H1 (cell line): ENCODE measurements at regions not wholly inside any gene's neighbourhood (a gene's known extent, or its start where the extent isn't known, plus 50 kb on each side); places are given as distances from the start of the nearest gene placed in this dataset.

Experiments used
- CTCF ChIA-PET: fragments of 300-600 bp; sonication (Branson Sonifier 250); formaldehyde crosslinking; loops from one replicate; lab custom pipeline; 2021; ENCODE audit not compliant: partially characterized antibody; lab: Charles Lee
- POLR2A ChIA-PET: fragments of 300-600 bp; sonication (Branson Sonifier 250); formaldehyde crosslinking; loops from one replicate; lab custom pipeline; 2021; ENCODE audit warnings: inconsistent platforms; ENCODE audit not compliant: partially characterized antibody; lab: Charles Lee
- DNase-seq, 2 experiments: peaks; one replicate each; pipeline versions ENCODE4 v3.0.0 to v3.0.0-alpha.2; 2010 to 2022; ENCODE audit warnings: low spot score in 2 of 2, low read depth in 1 of 2, mixed read lengths in 1 of 2
- FAIRE-seq: peaks from 2 replicates; lab custom pipeline; 2011; peaks lifted over from hg19 to GRCh38; lab: Jason Lieb, UNC
- H2AFZ ChIP-seq: 2 replicates; pipeline ENCODE4 v1.8.1; 2012; ENCODE audit warnings: low read length, inconsistent platforms
- H2AK5ac ChIP-seq: 2 replicates; pipeline ENCODE4 v1.6.1; 2013; ENCODE audit warnings: low read depth, low read length
- H2BK120ac ChIP-seq: replicated peaks from 2 replicates; pipeline ENCODE3; 2013; ENCODE audit warnings: low read depth, low read length, inconsistent platforms
- H2BK12ac ChIP-seq: 2 replicates; pipeline ENCODE4 v1.6.1; 2013; ENCODE audit warnings: low read depth, low read length
- H2BK15ac ChIP-seq: 2 replicates; pipeline ENCODE4 v1.6.1; 2013; ENCODE audit warnings: low read length
- H2BK20ac ChIP-seq: 2 replicates; pipeline ENCODE4 v1.6.1; 2013; ENCODE audit warnings: low read length
- H2BK5ac ChIP-seq: 2 replicates; pipeline ENCODE4 v1.6.1; 2013; ENCODE audit warnings: low read depth, low read length
- H3K14ac ChIP-seq: 2 replicates; pipeline ENCODE4 v1.6.1; 2013; ENCODE audit warnings: inconsistent platforms; ENCODE audit not compliant: insufficient read length
- H3K18ac ChIP-seq: 2 replicates; pipeline ENCODE4 v1.6.1; 2013; ENCODE audit warnings: low read length; ENCODE audit errors: extremely low read depth
- H3K23ac ChIP-seq: 2 replicates; pipeline ENCODE4 v1.6.1; 2013; ENCODE audit warnings: inconsistent platforms; ENCODE audit not compliant: insufficient read length
- H3K23me2 ChIP-seq: 2 replicates; pipeline ENCODE4 v1.6.1; 2013; ENCODE audit warnings: low read depth, low read length
- H3K27ac ChIP-seq: 2 replicates; pipeline ENCODE4 v1.6.1; 2011; ENCODE audit warnings: low read depth, low read length, inconsistent platforms
- H3K27me3 ChIP-seq, 4 experiments: replicated peaks in 1 of 4; 1 replicate in 1 of 4; 2 replicates in 3 of 4; pipeline versions ENCODE4 v1.6.1 to v1.8.1; 2011 to 2013; ENCODE audit warnings: low read length in 3 of 4, mild to moderate bottlenecking in 3 of 4, inconsistent platforms in 2 of 4, mixed read lengths in 2 of 4, moderate library complexity in 1 of 4; ENCODE audit not compliant: control insufficient read depth in 3 of 4, insufficient read depth in 3 of 4; ENCODE audit errors: extremely low read depth in 1 of 4
- H3K36me3 ChIP-seq, 4 experiments: 2 replicates each; pipeline versions ENCODE4 v1.6.1 to v1.8.1; 2011 to 2013; ENCODE audit warnings: mild to moderate bottlenecking in 4 of 4, low read length in 3 of 4, moderate library complexity in 2 of 4, control low read depth in 1 of 4, inconsistent platforms in 1 of 4; ENCODE audit not compliant: insufficient read depth in 4 of 4, control insufficient read depth in 2 of 4
- H3K4ac ChIP-seq: replicated peaks from 2 replicates; pipeline ENCODE3; 2013; ENCODE audit warnings: low read length, low read depth, mixed read lengths, inconsistent platforms; ENCODE audit not compliant: insufficient read length
- H3K4me1 ChIP-seq, 4 experiments: replicated peaks in 1 of 4; 1 replicate in 1 of 4; 2 replicates in 3 of 4; pipeline versions ENCODE4 v1.6.1 to v1.8.1; 2011 to 2013; ENCODE audit warnings: low read length in 3 of 4, inconsistent platforms in 2 of 4, mixed read lengths in 1 of 4; ENCODE audit not compliant: insufficient read depth in 4 of 4, control insufficient read depth in 3 of 4
- H3K4me2 ChIP-seq, 2 experiments: 2 replicates each; pipeline versions ENCODE4 v1.6.1 to v1.8.1; 2011 to 2013; ENCODE audit warnings: low read depth in 2 of 2, low read length in 2 of 2, control low read depth in 1 of 2, inconsistent platforms in 1 of 2, mild to moderate bottlenecking in 1 of 2; ENCODE audit not compliant: insufficient read depth in 1 of 2
- H3K4me3 ChIP-seq, 4 experiments: fragments of 200-600, 300-600 bp in 1 of 4; sonication (generic), shearing (Covaris generic), sonication (Bioruptor Twin) in 1 of 4; 2 replicates each; pipeline versions ENCODE4 v1.5.1 to v1.8.1; 2011 to 2016; ENCODE audit warnings: low read length in 4 of 4, low read depth in 3 of 4, control low read depth in 2 of 4, inconsistent platforms in 2 of 4, mild to moderate bottlenecking in 2 of 4, mixed read lengths in 1 of 4, moderate library complexity in 1 of 4; ENCODE audit not compliant: insufficient read depth in 2 of 4; ENCODE audit errors: extremely low read depth in 1 of 4
- H3K56ac ChIP-seq: replicated peaks from 2 replicates; pipeline ENCODE3; 2013; ENCODE audit warnings: low read depth, mild to moderate bottlenecking, mixed read lengths, low read length, inconsistent platforms; ENCODE audit not compliant: insufficient read length
- H3K79me1 ChIP-seq: 2 replicates; pipeline ENCODE4 v1.6.1; 2013; ENCODE audit warnings: low read depth, low read length, control low read depth
- H3K79me2 ChIP-seq, 2 experiments: 2 replicates each; pipeline versions ENCODE4 v1.6.1 to v1.8.1; 2012 to 2013; ENCODE audit warnings: low read length in 2 of 2, mild to moderate bottlenecking in 2 of 2, inconsistent platforms in 1 of 2; ENCODE audit not compliant: insufficient read depth in 2 of 2, control insufficient read depth in 1 of 2
- H3K9ac ChIP-seq, 4 experiments: replicated peaks in 1 of 4; 1 replicate in 1 of 4; 2 replicates in 3 of 4; pipeline versions ENCODE4 v1.6.1 to v1.8.1; 2011 to 2013; ENCODE audit warnings: low read depth in 3 of 4, low read length in 3 of 4, control low read depth in 2 of 4, mild to moderate bottlenecking in 2 of 4, moderate library complexity in 2 of 4, inconsistent platforms in 1 of 4; ENCODE audit errors: extremely low read depth in 1 of 4
- H3K9me3 ChIP-seq, 2 experiments: 2 replicates each; pipeline versions ENCODE4 v1.6.1 to v1.8.1; 2012 to 2013; ENCODE audit warnings: mild to moderate bottlenecking in 2 of 2, moderate library complexity in 2 of 2, control low read depth in 1 of 2, inconsistent platforms in 1 of 2, low read depth in 1 of 2, low read length in 1 of 2, mixed read lengths in 1 of 2; ENCODE audit not compliant: insufficient read depth in 2 of 2
- H4K20me1 ChIP-seq, 2 experiments: replicated peaks in 1 of 2; 2 replicates each; pipeline versions ENCODE3 to v1.8.1; 2011 to 2013; ENCODE audit warnings: inconsistent platforms in 2 of 2, low read length in 2 of 2, mild to moderate bottlenecking in 1 of 2; ENCODE audit not compliant: insufficient read depth in 2 of 2, control insufficient read depth in 1 of 2
- H4K5ac ChIP-seq: 2 replicates; pipeline ENCODE4 v1.6.1; 2013; ENCODE audit warnings: low read length, low read depth, mixed read lengths, inconsistent platforms; ENCODE audit not compliant: insufficient read length
- H4K8ac ChIP-seq: 2 replicates; pipeline ENCODE4 v1.8.0; 2013; ENCODE audit warnings: mild to moderate bottlenecking, moderate library complexity, low read length, inconsistent platforms; ENCODE audit not compliant: insufficient read depth; ENCODE audit errors: extremely low read depth
- H4K91ac ChIP-seq: replicated peaks from 2 replicates; pipeline ENCODE3; 2013; ENCODE audit warnings: low read length, mixed read lengths, inconsistent platforms; ENCODE audit not compliant: insufficient read length
- CBX8 ChIP-seq: fragments of 300-800, 300-1000 bp; sonication (generic); IDR thresholded peaks from 2 replicates; pipeline ENCODE4 v1.7.1; 2016; ENCODE audit warnings: low read depth, low read length, borderline replicate concordance
- EZH2 ChIP-seq: fragments of 200-600 bp; sonication (generic); IDR thresholded peaks from 2 replicates; pipeline ENCODE4 v1.7.1; 2012; ENCODE audit warnings: low read depth, mild to moderate bottlenecking, moderate library complexity, low read length, inconsistent platforms; ENCODE audit not compliant: severe bottlenecking
- RBBP5 ChIP-seq: IDR thresholded peaks from 2 replicates; pipeline ENCODE4 v1.7.1; 2012; ENCODE audit warnings: low read depth, mild to moderate bottlenecking, inconsistent platforms, low read length, moderate library complexity, borderline replicate concordance
- SP2 ChIP-seq: IDR thresholded peaks from 2 replicates; pipeline ENCODE4 v1.6.1; 2012; ENCODE audit warnings: mild to moderate bottlenecking, low read length, inconsistent platforms
- SP4 ChIP-seq: IDR thresholded peaks from 2 replicates; pipeline ENCODE4 v1.6.1; 2012; ENCODE audit warnings: low read length, inconsistent platforms
- TCF12 ChIP-seq: IDR thresholded peaks from 2 replicates; pipeline ENCODE4 v1.6.1; 2011; ENCODE audit warnings: low read depth, mild to moderate bottlenecking, low read length
- YY1 ChIP-seq: IDR thresholded peaks from 2 replicates; pipeline ENCODE4 v1.6.1; 2011; ENCODE audit warnings: low read depth, mild to moderate bottlenecking, low read length

GRCh38 chr3:144121661-144122060 is 150.0 kb downstream of the DIPK2A start:
- no peak overlapping the region for H2BK12ac ChIP-seq
- H2BK20ac ChIP-seq = no peak overlapping the region
- no peak overlapping the region for H4K91ac ChIP-seq
- DNase-seq (no peak), FAIRE-seq (no peak)
- H3K18ac ChIP-seq = no peak overlapping the region
- no peak overlapping the region for H3K14ac ChIP-seq
- no peak overlapping the region for H3K23ac ChIP-seq
- H3K4ac ChIP-seq = no peak overlapping the region
- ChIA-PET POLR2A (no interaction called here), CTCF (no interaction called here)
- no peaks in the 10 kb centered on the region for H3K79me2 ChIP-seq
- no peak overlapping the region for H4K5ac ChIP-seq
- H2BK120ac ChIP-seq = no peak overlapping the region
- H3K56ac ChIP-seq = no peak overlapping the region
- no peak overlapping the region for H3K4me3 ChIP-seq
- H3K9ac ChIP-seq = no peak overlapping the region
- H3K9me3 ChIP-seq = peaks cover 0 to 4% of the 10 kb centered on the region in 2 experiments; a peak in 1 of 4 replicates
- H4K8ac ChIP-seq = no peak overlapping the region
- H2AFZ ChIP-seq = no peak overlapping the region
- H2AK5ac ChIP-seq = no peak overlapping the region
- no peak overlapping the region for H3K4me2 ChIP-seq
- H3K4me1 ChIP-seq = peaks cover 0 to 4% (median 0%) of the 10 kb centered on the region in 4 experiments; a peak in 2 of 7 replicates
- no peak overlapping the region for H2BK15ac ChIP-seq
- H2BK5ac ChIP-seq = no peak overlapping the region
- H3K23me2 ChIP-seq = no peaks in the 10 kb centered on the region
- H3K27me3 ChIP-seq = no peaks in the 10 kb centered on the region
- no peak for TF ChIP-seq SP2
- no peak for TF ChIP-seq TCF12
- no peak for TF ChIP-seq YY1
- TF ChIP-seq RBBP5 = no peak
- no peak for TF ChIP-seq SP4
- no peak for TF ChIP-seq EZH2
- TF ChIP-seq CBX8 = no peak
- no peaks in the 10 kb centered on the region for H3K79me1 ChIP-seq
- H3K36me3 ChIP-seq = no peaks in the 10 kb centered on the region
- H4K20me1 ChIP-seq = no peaks in the 10 kb centered on the region
- H3K27ac ChIP-seq = no peak overlapping the region
